Activated CD8-positive, alpha-beta memory T cell treated with anti-CD3 and anti-CD28 coated beads, Interleukin-2, amount 10 ng/mL, durations not matched to agents 7 days and 5 days (primary cell): ENCODE measurements at regions not wholly inside any gene's neighbourhood (a gene's known extent, or its start where the extent isn't known, plus 50 kb on each side); places are given as distances from the start of the nearest gene placed in this dataset.

Source experiments
- ATAC-seq: fragments of 150-1000 bp; cut with Tn5 transposase; one replicate; pipeline ENCODE4 v1.10.0; 2021; ENCODE audit warnings: moderate library complexity
- CTCF ChIA-PET: fragments of 350-600 bp; sonication (Branson Sonifier 250); formaldehyde crosslinking; loops from one replicate; lab custom pipeline; 2021; ENCODE audit warnings: antibody characterized with exemption; lab: Charles Lee
- DNase-seq: peaks from one replicate; pipeline ENCODE4 v3.0.0-alpha.2; 2020
- H3K27ac Mint-ChIP-seq: one replicate; pipeline ENCODE4 v1.8.0; 2021; ENCODE audit warnings: mild to moderate bottlenecking, mixed read lengths
- H3K27me3 Mint-ChIP-seq: one replicate; pipeline ENCODE4 v1.8.0; 2021; ENCODE audit warnings: mixed read lengths
- H3K36me3 Mint-ChIP-seq: one replicate; pipeline ENCODE4 v1.8.0; 2021; ENCODE audit warnings: mild to moderate bottlenecking, mixed read lengths
- H3K4me1 Mint-ChIP-seq: one replicate; pipeline ENCODE4 v1.8.0; 2021; ENCODE audit warnings: mixed read lengths
- H3K4me3 Mint-ChIP-seq: one replicate; pipeline ENCODE4 v1.8.0; 2021; ENCODE audit warnings: mild to moderate bottlenecking, moderate library complexity, mixed read lengths
- H3K9me3 Mint-ChIP-seq: one replicate; pipeline ENCODE4 v1.8.0; 2022; ENCODE audit warnings: low read depth, mixed read lengths

DNA sequence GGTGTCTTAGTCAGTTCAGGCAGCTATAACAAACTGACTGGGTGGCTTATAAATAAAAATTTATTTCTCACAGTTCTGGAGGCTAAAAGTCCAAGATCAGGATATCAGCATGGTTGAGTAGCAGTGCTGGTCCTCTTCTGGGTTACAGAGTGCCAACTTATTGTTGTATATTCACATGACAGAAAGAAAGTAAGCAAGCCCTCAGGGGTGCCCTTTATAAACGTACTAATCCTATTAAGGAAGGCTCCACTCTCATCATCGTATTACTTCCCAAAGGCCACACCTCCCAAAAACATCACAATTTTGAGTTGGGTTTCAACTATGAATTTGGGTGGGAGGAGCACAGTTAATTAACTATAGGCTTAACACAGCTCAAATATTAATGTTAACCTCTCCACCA lies 653.0 kb downstream of the DIPK2A start:
- Mint-ChIP-seq H3K27ac (no peak overlapping the region), H3K36me3 (no peaks in the 10 kb centered on the region), H3K4me3 (no peak overlapping the region), H3K4me1 (no peaks in the 10 kb centered on the region), H3K9me3 (peaks cover 2% of the 10 kb centered on the region), H3K27me3 (no peaks in the 10 kb centered on the region)
- ATAC-seq: no peak
- DNase-seq: no peak
- CTCF ChIA-PET: no interaction called here

DNA sequence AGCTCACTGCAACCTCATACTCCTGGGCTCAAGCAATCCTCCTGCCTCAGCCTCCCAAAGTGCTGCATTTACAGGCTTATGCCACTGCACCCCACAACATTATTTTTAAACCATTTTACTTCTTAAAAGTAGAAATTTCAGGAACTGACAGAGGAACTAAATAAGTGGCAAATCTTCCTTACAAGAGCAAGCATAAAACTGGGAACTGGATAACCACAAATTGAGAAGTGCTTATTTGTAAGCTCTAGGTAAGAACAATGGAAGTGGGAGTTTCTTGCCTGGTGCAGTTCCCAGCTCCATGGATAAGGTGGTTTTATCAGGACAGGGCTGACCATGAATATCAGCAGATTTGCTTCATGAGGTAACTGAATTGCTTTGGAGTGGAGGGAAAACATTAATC lies 655.2 kb downstream of the DIPK2A start:
- H3K9me3 Mint-ChIP-seq: peaks cover 4% of the 10 kb centered on the region
- no peaks in the 10 kb centered on the region for H3K36me3 Mint-ChIP-seq
- H3K27me3 Mint-ChIP-seq: no peaks in the 10 kb centered on the region
- no peak overlapping the region for H3K4me3 Mint-ChIP-seq
- no peak for ATAC-seq
- CTCF ChIA-PET: no interaction called here
- no peaks in the 10 kb centered on the region for H3K4me1 Mint-ChIP-seq
- H3K27ac Mint-ChIP-seq: no peak overlapping the region
- DNase-seq: no peak

DNA sequence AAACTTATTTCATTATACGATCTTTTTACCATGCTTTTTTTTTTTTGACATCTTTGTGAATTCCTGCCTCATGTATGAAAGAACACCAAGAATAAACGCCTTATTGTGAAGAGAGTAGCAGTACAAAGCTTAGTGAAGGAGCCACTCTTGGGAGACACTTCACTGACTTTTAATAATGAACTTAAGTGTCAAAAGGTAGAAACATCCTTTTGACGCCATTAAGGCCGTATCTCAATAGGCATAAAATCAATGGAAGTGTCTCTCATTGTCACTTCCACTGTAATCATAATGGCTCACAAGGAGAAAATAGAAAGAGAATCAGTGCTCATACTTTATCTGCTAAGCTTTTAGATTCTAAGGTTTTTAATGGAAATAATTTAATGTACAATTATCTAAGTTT lies 657.8 kb downstream of the DIPK2A start:
- Mint-ChIP-seq H3K27me3 (no peaks in the 10 kb centered on the region), H3K4me1 (no peaks in the 10 kb centered on the region), H3K36me3 (no peaks in the 10 kb centered on the region), H3K9me3 (peaks cover 2% of the 10 kb centered on the region), H3K27ac (no peak overlapping the region), H3K4me3 (no peak overlapping the region)
- CTCF ChIA-PET: no interaction called here
- no peak for ATAC-seq
- no peak for DNase-seq

DNA sequence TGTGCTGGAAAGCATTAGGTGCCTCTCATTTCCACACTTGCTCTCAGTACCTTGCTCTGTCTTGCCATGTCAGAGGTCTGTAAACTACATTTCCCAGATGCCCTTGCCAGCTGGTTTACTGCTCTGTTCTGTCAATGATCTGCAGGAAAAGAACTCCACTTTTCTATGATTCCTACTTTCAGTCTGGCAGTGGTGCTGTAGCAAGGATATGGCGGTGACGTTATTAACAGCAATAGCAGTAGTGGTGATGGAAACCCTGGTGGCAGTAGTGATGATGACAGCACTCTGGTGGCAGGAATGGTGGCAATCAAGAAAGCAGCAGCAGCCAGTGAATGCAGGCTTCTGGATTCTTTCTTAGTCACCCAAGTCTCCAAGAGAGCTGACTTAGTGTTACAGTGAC lies 665.2 kb downstream of the DIPK2A start:
- Mint-ChIP-seq H3K9me3 (no peaks in the 10 kb centered on the region), H3K4me1 (no peaks in the 10 kb centered on the region), H3K4me3 (no peak overlapping the region), H3K36me3 (no peaks in the 10 kb centered on the region), H3K27ac (no peak overlapping the region), H3K27me3 (no peaks in the 10 kb centered on the region)
- ATAC-seq (no peak), DNase-seq (no peak)
- CTCF ChIA-PET: no interaction called here

DNA sequence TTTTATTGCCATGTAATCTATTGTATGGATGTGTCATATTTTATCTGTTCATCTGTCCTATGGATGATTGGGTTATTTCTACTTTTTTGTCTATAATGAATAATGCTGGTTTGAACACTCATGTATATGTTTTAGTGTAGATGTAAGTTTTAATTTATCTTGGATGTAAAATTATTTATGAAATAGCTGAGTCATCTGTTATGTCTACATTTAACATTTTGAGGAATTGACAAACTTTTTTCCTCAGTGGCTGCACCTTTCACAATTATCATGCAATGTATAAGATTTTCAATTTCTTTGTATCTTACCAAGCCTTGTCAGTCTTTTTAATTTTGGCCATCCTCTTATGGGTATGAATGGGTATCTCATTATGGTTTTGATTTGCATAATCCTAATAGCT lies 666.4 kb downstream of the DIPK2A start:
- no peaks in the 10 kb centered on the region for H3K27me3 Mint-ChIP-seq
- CTCF ChIA-PET: no interaction called here
- no peak for ATAC-seq
- no peak for DNase-seq
- no peaks in the 10 kb centered on the region for H3K4me1 Mint-ChIP-seq
- H3K27ac Mint-ChIP-seq: no peak overlapping the region
- no peaks in the 10 kb centered on the region for H3K9me3 Mint-ChIP-seq
- H3K36me3 Mint-ChIP-seq: no peaks in the 10 kb centered on the region
- H3K4me3 Mint-ChIP-seq: no peak overlapping the region

DNA sequence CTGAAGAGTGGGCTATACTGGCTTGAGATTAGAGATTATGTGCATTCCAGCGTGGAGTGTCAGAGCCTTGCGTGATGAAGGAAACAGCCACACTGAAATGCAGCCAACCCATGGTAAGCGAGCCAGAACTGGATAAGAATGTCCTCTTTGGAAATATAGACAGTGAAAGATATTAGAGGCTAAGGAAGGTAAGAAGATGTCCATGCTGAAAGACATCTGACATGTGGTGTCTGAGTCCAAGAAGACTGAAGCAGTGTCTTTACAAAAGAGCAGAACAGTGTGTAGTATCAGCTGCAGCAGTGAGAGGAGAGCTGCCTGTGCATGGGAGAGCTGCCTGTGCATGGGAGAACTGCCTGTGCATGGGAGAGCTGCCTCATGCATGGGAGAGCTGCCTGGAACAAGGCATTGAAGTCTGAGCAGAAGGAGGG lies 672.2 kb downstream of the DIPK2A start:
- H3K36me3 Mint-ChIP-seq: no peaks in the 10 kb centered on the region
- ATAC-seq (no peak), DNase-seq (no peak)
- CTCF ChIA-PET: no interaction called here
- H3K27me3 Mint-ChIP-seq: no peaks in the 10 kb centered on the region
- H3K27ac Mint-ChIP-seq: no peak overlapping the region
- H3K9me3 Mint-ChIP-seq: peaks cover 2% of the 10 kb centered on the region
- H3K4me3 Mint-ChIP-seq: no peak overlapping the region
- no peaks in the 10 kb centered on the region for H3K4me1 Mint-ChIP-seq

DNA sequence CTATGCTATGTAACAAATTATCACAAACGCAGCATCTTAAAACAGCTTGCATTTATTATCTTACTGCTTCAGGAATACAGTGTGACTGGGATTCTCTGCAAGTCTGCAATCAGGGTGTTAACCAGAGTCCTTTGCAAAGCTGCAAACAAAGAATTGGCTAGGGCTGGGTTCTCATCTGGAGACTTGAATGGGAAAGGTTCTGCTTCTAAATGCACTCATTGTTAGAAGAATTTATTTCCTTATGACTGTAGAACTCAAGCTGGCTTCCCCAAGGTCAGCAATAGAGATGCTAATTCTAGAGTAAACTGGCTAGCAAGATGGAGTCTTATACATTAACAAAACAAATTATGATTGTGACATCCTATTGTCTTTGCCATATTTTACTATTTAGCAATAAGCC lies 673.7 kb downstream of the DIPK2A start:
- no peaks in the 10 kb centered on the region for H3K36me3 Mint-ChIP-seq
- H3K4me1 Mint-ChIP-seq: no peaks in the 10 kb centered on the region
- ATAC-seq (no peak), DNase-seq (no peak)
- H3K27me3 Mint-ChIP-seq: no peaks in the 10 kb centered on the region
- CTCF ChIA-PET: no interaction called here
- H3K27ac Mint-ChIP-seq: no peak overlapping the region
- no peak overlapping the region for H3K4me3 Mint-ChIP-seq
- peaks cover 2% of the 10 kb centered on the region for H3K9me3 Mint-ChIP-seq

DNA sequence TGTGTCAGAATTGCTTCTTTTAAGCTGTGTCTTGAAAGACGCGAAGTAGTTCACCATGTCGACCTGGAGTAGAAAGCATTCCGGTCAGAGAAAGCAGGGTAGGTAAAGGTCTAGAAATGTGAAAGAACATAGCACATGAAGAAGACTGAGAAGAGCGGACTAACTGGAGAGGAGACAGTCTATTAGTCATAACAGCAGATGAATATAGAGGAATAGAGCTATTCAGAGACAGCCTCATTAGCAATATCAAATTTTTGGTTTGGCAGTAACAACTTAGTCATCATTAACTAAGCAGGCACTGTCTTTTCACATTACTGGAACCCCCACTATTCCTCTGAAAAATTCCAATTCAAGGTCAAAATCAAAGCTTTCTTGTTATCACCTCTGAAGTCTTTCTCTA lies 678.8 kb downstream of the DIPK2A start:
- CTCF ChIA-PET: no interaction called here
- H3K27ac Mint-ChIP-seq: no peak overlapping the region
- no peaks in the 10 kb centered on the region for H3K36me3 Mint-ChIP-seq
- no peaks in the 10 kb centered on the region for H3K9me3 Mint-ChIP-seq
- no peaks in the 10 kb centered on the region for H3K4me1 Mint-ChIP-seq
- H3K4me3 Mint-ChIP-seq: no peak overlapping the region
- no peaks in the 10 kb centered on the region for H3K27me3 Mint-ChIP-seq
- no peak for DNase-seq
- no peak for ATAC-seq

DNA sequence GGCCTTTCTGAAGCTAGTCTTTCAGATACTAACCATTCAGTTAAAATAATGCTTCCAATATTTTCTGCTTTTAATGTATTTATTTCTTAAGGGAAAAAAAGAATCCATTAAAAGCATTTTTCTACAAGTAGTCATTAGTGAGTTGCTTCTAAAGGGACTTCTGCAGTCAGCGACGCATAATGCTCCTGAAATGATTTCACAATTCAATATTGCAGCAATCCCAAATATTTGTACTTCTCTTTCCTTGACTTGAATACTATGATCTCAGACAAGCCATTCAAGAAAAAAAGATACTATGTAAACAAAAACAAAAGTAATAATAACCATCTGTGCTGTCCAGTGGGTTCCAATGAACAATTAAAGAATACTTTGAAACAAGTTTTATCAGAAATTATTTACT lies 681.0 kb downstream of the DIPK2A start:
- H3K27ac Mint-ChIP-seq: no peak overlapping the region
- H3K4me3 Mint-ChIP-seq: no peak overlapping the region
- H3K36me3 Mint-ChIP-seq: no peaks in the 10 kb centered on the region
- no peaks in the 10 kb centered on the region for H3K4me1 Mint-ChIP-seq
- CTCF ChIA-PET: no interaction called here
- DNase-seq (no peak), ATAC-seq (no peak)
- H3K27me3 Mint-ChIP-seq: no peaks in the 10 kb centered on the region
- no peaks in the 10 kb centered on the region for H3K9me3 Mint-ChIP-seq

DNA sequence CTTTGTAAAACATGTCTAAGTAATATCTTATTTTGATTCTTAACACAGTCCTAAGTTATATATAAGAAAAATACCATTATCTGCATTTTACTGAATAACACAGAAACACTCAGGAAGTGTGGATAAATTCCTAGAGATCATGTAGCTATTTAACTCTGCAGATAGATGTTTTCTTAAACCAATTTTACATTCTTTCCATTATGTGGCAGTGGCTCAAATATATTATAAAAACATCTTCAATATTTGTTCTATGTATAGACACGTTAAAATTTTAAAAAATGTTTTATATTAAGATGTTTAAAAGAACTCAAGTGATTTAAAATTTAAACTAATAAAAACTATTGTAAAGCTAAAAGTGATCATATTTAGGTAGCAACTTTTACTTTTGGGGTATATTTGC lies 683.8 kb downstream of the DIPK2A start:
- Mint-ChIP-seq H3K4me3 (no peak overlapping the region), H3K27me3 (no peaks in the 10 kb centered on the region), H3K9me3 (no peaks in the 10 kb centered on the region), H3K36me3 (no peaks in the 10 kb centered on the region), H3K27ac (no peak overlapping the region), H3K4me1 (no peaks in the 10 kb centered on the region)
- no peak for DNase-seq
- no peak for ATAC-seq
- CTCF ChIA-PET: no interaction called here

DNA sequence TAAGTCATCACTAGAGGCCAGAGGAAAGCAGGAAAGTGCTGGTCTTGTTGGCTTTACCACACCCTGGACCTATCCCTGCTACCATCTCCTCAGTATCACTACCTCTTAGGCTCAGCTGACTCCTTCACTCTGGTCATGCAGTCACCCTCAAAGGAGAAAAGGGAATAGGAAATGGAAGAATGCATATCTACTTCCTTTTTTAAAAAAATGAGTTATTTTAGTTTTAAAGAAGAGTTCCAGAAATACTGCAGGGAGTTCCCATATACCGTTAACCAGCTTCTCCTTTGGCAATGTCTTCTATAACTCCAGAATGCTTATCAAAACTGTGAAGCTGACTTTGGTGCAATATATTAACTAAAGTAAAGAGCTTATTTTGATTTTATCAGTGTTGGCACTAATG lies 688.6 kb downstream of the DIPK2A start:
- Mint-ChIP-seq H3K9me3 (peaks cover 2% of the 10 kb centered on the region), H3K4me3 (no peak overlapping the region), H3K36me3 (no peaks in the 10 kb centered on the region), H3K27me3 (no peaks in the 10 kb centered on the region), H3K4me1 (no peaks in the 10 kb centered on the region), H3K27ac (no peak overlapping the region)
- no peak for ATAC-seq
- no peak for DNase-seq
- CTCF ChIA-PET: no interaction called here

DNA sequence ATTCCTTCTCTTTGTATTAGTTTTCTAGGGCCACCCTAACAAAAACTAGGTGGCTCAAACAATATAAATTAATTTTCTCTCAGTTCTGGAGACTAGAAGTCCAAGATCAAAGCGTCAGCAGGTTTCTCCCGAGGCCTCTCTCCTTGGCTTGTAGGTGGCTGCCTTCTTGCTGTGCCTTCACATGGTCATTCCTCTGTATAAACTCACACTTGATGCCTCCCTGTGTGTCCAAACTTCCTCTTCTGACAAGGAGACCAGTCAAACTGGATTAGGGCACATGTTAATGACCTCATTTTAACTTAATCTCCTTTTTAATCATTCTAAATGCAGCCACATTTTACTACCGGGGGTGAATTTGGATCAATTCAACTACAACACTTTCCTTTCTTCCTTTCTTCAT lies 691.1 kb downstream of the DIPK2A start:
- peaks cover 1% of the 10 kb centered on the region for H3K36me3 Mint-ChIP-seq
- peaks cover 6% of the 10 kb centered on the region for H3K9me3 Mint-ChIP-seq
- no peak for DNase-seq
- H3K4me3 Mint-ChIP-seq: no peak overlapping the region
- no peak for ATAC-seq
- CTCF ChIA-PET: no interaction called here
- H3K27ac Mint-ChIP-seq: no peak overlapping the region
- no peaks in the 10 kb centered on the region for H3K27me3 Mint-ChIP-seq
- H3K4me1 Mint-ChIP-seq: no peaks in the 10 kb centered on the region

DNA sequence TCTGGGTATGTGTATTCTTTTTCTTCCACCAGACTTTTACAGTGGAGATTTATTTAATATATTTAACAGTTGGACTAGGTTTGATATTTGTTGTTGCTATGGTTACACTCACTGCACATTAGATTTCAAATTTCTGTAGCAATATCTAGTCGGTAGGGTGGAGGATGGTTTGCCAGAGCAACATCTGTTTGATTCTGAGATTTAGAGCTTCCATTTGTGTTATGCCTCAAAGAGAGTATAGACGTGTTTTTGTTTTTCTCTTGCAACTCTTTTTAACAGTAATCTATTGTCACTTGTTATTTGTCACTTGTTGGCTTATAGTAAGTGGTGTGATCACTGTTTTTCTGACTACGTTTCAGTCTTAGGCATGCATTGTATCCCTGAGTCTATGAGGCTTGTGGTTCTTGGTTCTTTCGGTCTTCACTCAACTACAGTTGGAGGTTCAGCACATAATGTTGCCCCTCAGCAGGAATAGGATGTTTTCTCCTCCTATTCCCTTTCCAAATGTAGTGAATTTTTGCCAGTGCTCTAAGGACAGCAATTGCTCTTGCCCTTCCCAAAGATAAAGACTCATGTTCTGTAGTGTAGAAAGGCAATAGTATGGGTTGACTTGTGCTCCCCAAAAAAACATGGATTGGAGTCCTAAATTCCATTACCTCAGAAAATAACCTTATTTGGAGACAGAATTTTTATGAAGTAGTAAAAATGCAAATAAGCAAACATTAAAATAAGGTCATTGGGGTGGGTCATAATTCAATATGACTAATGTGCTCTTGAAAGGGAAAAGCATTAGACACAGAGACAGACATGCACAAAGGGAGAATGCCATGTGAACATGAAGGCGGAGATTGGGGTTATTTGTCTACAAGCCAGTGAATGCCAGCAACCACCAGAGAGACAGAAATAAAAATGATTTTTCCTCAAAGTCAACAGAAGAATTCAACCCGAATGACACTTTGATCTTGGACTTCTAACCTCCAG lies 692.1 kb downstream of the DIPK2A start:
- CTCF ChIA-PET: no interaction called here
- no peak overlapping the region for H3K27ac Mint-ChIP-seq
- no peaks in the 10 kb centered on the region for H3K4me1 Mint-ChIP-seq
- no peak overlapping the region for H3K4me3 Mint-ChIP-seq
- ATAC-seq (no peak), DNase-seq (no peak)
- peaks cover 6% of the 10 kb centered on the region for H3K9me3 Mint-ChIP-seq
- H3K27me3 Mint-ChIP-seq: no peaks in the 10 kb centered on the region
- H3K36me3 Mint-ChIP-seq: peaks cover 1% of the 10 kb centered on the region

DNA sequence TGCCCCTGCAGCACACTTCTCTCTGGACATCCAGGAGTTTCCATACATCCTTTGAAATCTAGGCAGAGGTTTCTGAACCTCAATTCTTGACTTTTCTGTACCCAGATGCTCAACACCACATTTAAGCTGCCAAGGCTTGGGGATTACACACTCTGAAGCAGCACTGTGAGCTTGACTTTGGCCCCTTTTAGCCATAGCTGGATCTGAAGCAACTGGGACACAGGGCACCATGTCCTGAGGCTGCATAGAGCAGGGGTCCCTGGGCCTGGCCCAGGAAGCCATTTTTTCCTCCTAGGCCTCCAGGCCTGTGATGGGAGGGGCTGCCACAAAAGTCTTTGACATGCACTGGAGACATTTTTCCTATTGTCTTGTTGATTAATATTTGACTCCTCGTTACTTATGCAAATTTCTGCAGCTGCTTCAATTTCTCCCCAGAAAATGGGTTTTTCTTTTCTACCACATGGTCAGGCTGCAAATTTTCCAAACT lies 694.0 kb downstream of the DIPK2A start:
- CTCF ChIA-PET: no interaction called here
- no peak overlapping the region for H3K4me3 Mint-ChIP-seq
- ATAC-seq (no peak), DNase-seq (no peak)
- H3K36me3 Mint-ChIP-seq: peaks cover 1% of the 10 kb centered on the region
- H3K4me1 Mint-ChIP-seq: no peaks in the 10 kb centered on the region
- peaks cover 8% of the 10 kb centered on the region for H3K9me3 Mint-ChIP-seq
- no peak overlapping the region for H3K27ac Mint-ChIP-seq
- no peaks in the 10 kb centered on the region for H3K27me3 Mint-ChIP-seq
